ENCODE measurements at regions not wholly inside any gene's neighbourhood (a gene's known extent, or its start where the extent isn't known, plus 50 kb on each side); places are given as distances from the start of the nearest gene placed in this dataset.

- no peaks in the 10 kb centered on the region for H3K23me2 ChIP-seq (ENCODE audit: low read depth, low read length)
- no peak overlapping the region for H2BK12ac ChIP-seq (ENCODE audit: low read depth, low read length)
- H2BK5ac ChIP-seq (ENCODE audit: low read depth, low read length), result no peak overlapping the region
- no peak overlapping the region for H4K5ac ChIP-seq (ENCODE audit: insufficient read length, low read depth, low read length)
- no peak overlapping the region for H4K8ac ChIP-seq (ENCODE audit: extremely low read depth, insufficient read depth, low read length)
- ChIA-PET POLR2A (ENCODE audit: partially characterized antibody) (no interaction called here), CTCF (ENCODE audit: partially characterized antibody) (no interaction called here)
- H4K20me1 ChIP-seq (replicated peaks in 1 of 2; ENCODE audit: control insufficient read depth in 1 of 2, insufficient read depth in 2 of 2, low read length in 2 of 2), result no peaks in the 10 kb centered on the region
- H2AFZ ChIP-seq (ENCODE audit: low read length), result no peak overlapping the region
- no peaks in the 10 kb centered on the region for H3K79me2 ChIP-seq (ENCODE audit: control insufficient read depth in 1 of 2, insufficient read depth in 2 of 2, low read length in 2 of 2)
- H3K14ac ChIP-seq (ENCODE audit: insufficient read length), result no peak overlapping the region
- H2BK15ac ChIP-seq (ENCODE audit: low read length), result no peak overlapping the region
- no peak overlapping the region for H3K4me3 ChIP-seq (ENCODE audit: extremely low read depth in 1 of 4, insufficient read depth in 2 of 4, low read depth in 3 of 4, low read length in 4 of 4)
- 100% methylated on average over 1 of the region's 1 CpG; no CpG with 5 or more reads in 1 of the 2 experiments for WGBS, 2 experiments (ENCODE audit: extremely low coverage in 1 of 2, insufficient coverage in 1 of 2, insufficient read length in 1 of 2, insufficient replicate concordance in 2 of 2, low coverage in 1 of 2, low lambda C conversion rate in 2 of 2, missing lambda C conversion rate in 1 of 2)
- H3K56ac ChIP-seq (replicated peaks; ENCODE audit: insufficient read length, low read depth, low read length), result no peak overlapping the region
- no peak for DNase-seq (ENCODE audit: low read depth in 1 of 2, low spot score in 2 of 2)
- H2BK20ac ChIP-seq (ENCODE audit: low read length), result no peak overlapping the region
- H2BK120ac ChIP-seq (replicated peaks; ENCODE audit: low read depth, low read length), result no peak overlapping the region
- no peak overlapping the region for H4K91ac ChIP-seq (replicated peaks; ENCODE audit: insufficient read length, low read length)
- no peaks in the 10 kb centered on the region for H3K79me1 ChIP-seq (ENCODE audit: low read depth, low read length)
- H3K9me3 ChIP-seq (ENCODE audit: insufficient read depth in 2 of 2, low read depth in 1 of 2, low read length in 1 of 2), result no peaks in the 10 kb centered on the region
- H3K27ac ChIP-seq (ENCODE audit: low read depth, low read length), result no peak overlapping the region
- H3K4ac ChIP-seq (replicated peaks; ENCODE audit: insufficient read length, low read depth, low read length), result no peak overlapping the region
- no peak overlapping the region for H3K23ac ChIP-seq (ENCODE audit: insufficient read length)
- no peak for FAIRE-seq
- no peaks in the 10 kb centered on the region for H3K4me1 ChIP-seq (replicated peaks in 1 of 4; ENCODE audit: control insufficient read depth in 3 of 4, insufficient read depth in 4 of 4, low read length in 3 of 4)
- no peak overlapping the region for H3K9ac ChIP-seq (replicated peaks in 1 of 4; ENCODE audit: extremely low read depth in 1 of 4, low read depth in 3 of 4, low read length in 3 of 4)
- H3K36me3 ChIP-seq (ENCODE audit: control insufficient read depth in 2 of 4, insufficient read depth in 4 of 4, low read length in 3 of 4), result no peaks in the 10 kb centered on the region
- H3K27me3 ChIP-seq (replicated peaks in 1 of 4; ENCODE audit: control insufficient read depth in 3 of 4, extremely low read depth in 1 of 4, insufficient read depth in 3 of 4, low read length in 3 of 4), result no peaks in the 10 kb centered on the region
- H3K4me2 ChIP-seq (ENCODE audit: insufficient read depth in 1 of 2, low read depth in 2 of 2, low read length in 2 of 2), result no peak overlapping the region
- H2AK5ac ChIP-seq (ENCODE audit: low read depth, low read length), result no peak overlapping the region
- H3K18ac ChIP-seq (ENCODE audit: extremely low read depth, low read length), result no peak overlapping the region
- no peak for TF ChIP-seq CHD7 (IDR thresholded peaks at IDR 0.05; ENCODE audit: insufficient replicate concordance, low read length)
Measured at GRCh38 chrX:113743069-113743468, 840.8 kb upstream of the HTR2C start.
